Caco-2 (cell line): ENCODE measurements at regions not wholly inside any gene's neighbourhood (a gene's known extent, or its start where the extent isn't known, plus 50 kb on each side); places are given as distances from the start of the nearest gene placed in this dataset.

Experiments
- BruUV-seq: library from RNA; stranded (reverse); fragments of 400-500 nt; replicated peaks from 2 replicates; lab custom pipeline; 2021; lab: Mats Ljungman, UMichigan
- CTCF ChIA-PET: fragments of 300-600 bp; sonication (Branson Sonifier 250); formaldehyde crosslinking; loops from one replicate; lab custom pipeline; 2022; ENCODE audit warnings: antibody characterized with exemption; lab: Charles Lee
- POLR2A ChIA-PET: fragments of 300-600 bp; sonication (Branson Sonifier 250); formaldehyde crosslinking; loops from one replicate; lab custom pipeline; 2022; ENCODE audit warnings: antibody characterized with exemption; lab: Charles Lee
- DNase-seq, 2 experiments: peaks; one replicate each; pipeline versions ENCODE4 v3.0.0 to v3.0.0-alpha.2; 2020 to 2022
- H3K27me3 ChIP-seq: replicated peaks from 2 replicates; pipeline ENCODE4 v1.6.0; 2011; ENCODE audit warnings: low read length; ENCODE audit not compliant: control insufficient read depth, insufficient read depth
- H3K36me3 ChIP-seq: 2 replicates; pipeline ENCODE4 v1.5.1; 2011; ENCODE audit warnings: low read length; ENCODE audit not compliant: control insufficient read depth, insufficient read depth
- H3K4me1 ChIP-seq: fragments of 250-450 bp; sonication (Bioruptor Pico); 2 replicates; pipeline ENCODE4 v1.5.1; 2020; ENCODE audit warnings: mild to moderate bottlenecking
- H3K4me3 ChIP-seq: 2 replicates; pipeline ENCODE4 v1.5.1; 2011; ENCODE audit warnings: low read depth, mild to moderate bottlenecking, control low read depth, low read length
- H3K9me3 ChIP-seq: fragments of 250-450 bp; sonication (Bioruptor Pico); 2 replicates; pipeline ENCODE4 v1.5.1; 2020; ENCODE audit warnings: mild to moderate bottlenecking, moderate library complexity
- H3K27ac Mint-ChIP-seq: one replicate; pipeline ENCODE4 v1.8.0; 2022; ENCODE audit warnings: mixed read lengths; ENCODE audit not compliant: unreplicated experiment
- H3K27me3 Mint-ChIP-seq: one replicate; pipeline ENCODE4 v1.8.0; 2022; ENCODE audit warnings: mixed read lengths; ENCODE audit not compliant: insufficient read depth, unreplicated experiment
- H3K36me3 Mint-ChIP-seq: one replicate; pipeline ENCODE4 v1.8.0; 2022; ENCODE audit warnings: mild to moderate bottlenecking, mixed read lengths; ENCODE audit not compliant: insufficient read depth, unreplicated experiment
- H3K4me1 Mint-ChIP-seq: one replicate; pipeline ENCODE4 v1.8.0; 2022; ENCODE audit warnings: low read depth, mixed read lengths; ENCODE audit not compliant: unreplicated experiment
- H3K4me3 Mint-ChIP-seq: one replicate; pipeline ENCODE4 v1.8.0; 2022; ENCODE audit warnings: mild to moderate bottlenecking, moderate library complexity, mixed read lengths; ENCODE audit not compliant: unreplicated experiment
- H3K9me3 Mint-ChIP-seq: one replicate; pipeline ENCODE4 v1.8.0; 2022; ENCODE audit warnings: mixed read lengths; ENCODE audit not compliant: unreplicated experiment
- intact Hi-C: fragments of 100-400 bp; cut with micrococcal nuclease; formaldehyde crosslinking; loops from one replicate; pipeline ENCODE4 v1.10.0; 2022; ENCODE audit not compliant: unreplicated experiment
- TF ChIP-seq, protein P1 (sequence below), 2 experiments: fragments of 200-600 bp in 1 of 2; IDR thresholded peaks; 1 replicate in 1 of 2; 2 replicates in 1 of 2; pipeline versions ENCODE4 v1.5.1 to v1.8.0; 2011 to 2022; ENCODE audit warnings: antibody characterized with exemption in 1 of 2, control low read depth in 1 of 2, inconsistent platforms in 1 of 2, low read depth in 1 of 2, low read length in 1 of 2, mild to moderate bottlenecking in 1 of 2, moderate library complexity in 1 of 2; ENCODE audit not compliant: insufficient read depth in 1 of 2, severe bottlenecking in 1 of 2, unreplicated experiment in 1 of 2

DNA sequence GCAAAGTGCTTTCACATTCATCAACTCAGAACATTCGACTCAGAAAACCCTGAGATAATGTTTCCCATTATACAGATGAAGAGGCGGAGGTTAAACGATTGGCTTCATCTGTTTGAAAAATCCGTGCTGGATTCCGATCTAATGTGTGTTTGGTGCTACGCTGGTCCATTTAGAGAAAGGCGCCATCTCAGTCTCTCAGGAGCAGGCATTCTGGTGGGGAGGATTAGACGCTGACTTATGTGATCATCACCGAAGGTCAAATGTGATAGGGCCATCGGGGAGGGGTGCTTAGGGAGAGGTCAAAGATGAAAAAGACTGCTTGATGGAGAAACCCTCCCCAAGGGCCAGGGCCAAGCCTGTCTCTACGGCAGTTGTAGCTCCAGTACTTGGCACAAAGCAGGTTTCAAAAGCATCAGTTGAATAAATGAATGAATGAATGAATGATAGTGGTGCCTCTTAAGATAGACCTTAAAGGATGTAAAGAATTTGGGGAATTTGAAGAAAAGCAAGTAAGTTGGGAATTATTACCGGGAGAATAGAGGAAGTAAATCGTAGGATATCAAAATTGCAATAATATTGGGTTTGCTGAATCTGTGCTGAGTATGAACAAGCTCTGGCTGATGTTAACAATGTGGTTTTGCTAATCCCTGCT is 160.6 kb upstream of the SHB start:
- H3K4me3 Mint-ChIP-seq, result no peak overlapping the region
- intact Hi-C loops, result loop anchor here (5.0 kb wide), 1 partner anchor 67 kb away; no protein-coding TSS in a partner anchor
- DNase-seq, result no peak
- TF ChIP-seq, protein P1, sequence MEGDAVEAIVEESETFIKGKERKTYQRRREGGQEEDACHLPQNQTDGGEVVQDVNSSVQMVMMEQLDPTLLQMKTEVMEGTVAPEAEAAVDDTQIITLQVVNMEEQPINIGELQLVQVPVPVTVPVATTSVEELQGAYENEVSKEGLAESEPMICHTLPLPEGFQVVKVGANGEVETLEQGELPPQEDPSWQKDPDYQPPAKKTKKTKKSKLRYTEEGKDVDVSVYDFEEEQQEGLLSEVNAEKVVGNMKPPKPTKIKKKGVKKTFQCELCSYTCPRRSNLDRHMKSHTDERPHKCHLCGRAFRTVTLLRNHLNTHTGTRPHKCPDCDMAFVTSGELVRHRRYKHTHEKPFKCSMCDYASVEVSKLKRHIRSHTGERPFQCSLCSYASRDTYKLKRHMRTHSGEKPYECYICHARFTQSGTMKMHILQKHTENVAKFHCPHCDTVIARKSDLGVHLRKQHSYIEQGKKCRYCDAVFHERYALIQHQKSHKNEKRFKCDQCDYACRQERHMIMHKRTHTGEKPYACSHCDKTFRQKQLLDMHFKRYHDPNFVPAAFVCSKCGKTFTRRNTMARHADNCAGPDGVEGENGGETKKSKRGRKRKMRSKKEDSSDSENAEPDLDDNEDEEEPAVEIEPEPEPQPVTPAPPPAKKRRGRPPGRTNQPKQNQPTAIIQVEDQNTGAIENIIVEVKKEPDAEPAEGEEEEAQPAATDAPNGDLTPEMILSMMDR (IDR thresholded peaks at IDR 0.05; ENCODE audit: insufficient read depth in 1 of 2, low read depth in 1 of 2, low read length in 1 of 2, severe bottlenecking in 1 of 2, unreplicated experiment in 1 of 2), result no peak
- Histone ChIP-seq H3K27me3 (no peaks in the 10 kb centered on the region), H3K4me1 (peaks cover 55% of the 10 kb centered on the region), H3K4me3 (no peak overlapping the region), H3K36me3 (no peaks in the 10 kb centered on the region), H3K9me3 (no peaks in the 10 kb centered on the region)
- peaks cover 22% of the 10 kb centered on the region for H3K4me1 Mint-ChIP-seq
- ChIA-PET CTCF (no interaction called here), POLR2A (no interaction called here)
- H3K9me3 Mint-ChIP-seq, result no peaks in the 10 kb centered on the region
- BruUV-seq, result no TSS peak
- H3K27me3 Mint-ChIP-seq, result no peaks in the 10 kb centered on the region
- H3K27ac Mint-ChIP-seq, result no peak overlapping the region
- H3K36me3 Mint-ChIP-seq, result peaks cover 15% of the 10 kb centered on the region

DNA sequence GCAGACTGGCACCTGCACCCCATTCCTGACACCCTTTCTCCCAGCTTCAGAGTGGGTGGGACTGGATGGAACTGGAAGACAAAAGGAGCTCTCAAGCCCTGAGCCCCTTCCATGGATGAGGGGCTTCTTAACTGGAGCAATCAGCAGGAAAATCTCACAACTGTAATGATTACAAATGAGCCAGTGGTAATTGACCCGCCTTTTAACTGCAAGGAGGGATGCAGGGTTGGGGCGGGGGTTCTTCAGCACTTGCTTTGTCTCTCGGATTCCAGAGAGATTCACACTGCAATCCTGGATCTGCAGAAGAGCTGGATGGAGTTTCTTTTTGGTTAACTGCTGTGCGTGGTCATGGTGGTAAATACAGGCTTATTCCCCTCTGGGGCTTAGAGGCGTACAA is 160.1 kb upstream of the SHB start:
- BruUV-seq, result no TSS peak
- H3K27me3 Mint-ChIP-seq, result no peaks in the 10 kb centered on the region
- peaks cover 50% of the 10 kb centered on the region for H3K4me1 ChIP-seq
- H3K27me3 ChIP-seq, result no peaks in the 10 kb centered on the region
- POLR2A ChIA-PET, result no interaction called here
- H3K4me1 Mint-ChIP-seq, result peaks cover 20% of the 10 kb centered on the region
- no peak overlapping the region for H3K4me3 ChIP-seq
- H3K36me3 ChIP-seq, result no peaks in the 10 kb centered on the region
- H3K9me3 ChIP-seq, result no peaks in the 10 kb centered on the region
- no peak for DNase-seq
- TF ChIP-seq, protein P1 (IDR thresholded peaks at IDR 0.05; ENCODE audit: insufficient read depth in 1 of 2, low read depth in 1 of 2, low read length in 1 of 2, severe bottlenecking in 1 of 2, unreplicated experiment in 1 of 2), result no peak
- no peak overlapping the region for H3K27ac Mint-ChIP-seq
- peaks cover 15% of the 10 kb centered on the region for H3K36me3 Mint-ChIP-seq
- H3K9me3 Mint-ChIP-seq, result no peaks in the 10 kb centered on the region
- CTCF ChIA-PET, result no interaction called here
- intact Hi-C loops, result loop anchor here (5.0 kb wide), 1 partner anchor 67 kb away; no protein-coding TSS in a partner anchor
- no peak overlapping the region for H3K4me3 Mint-ChIP-seq

DNA sequence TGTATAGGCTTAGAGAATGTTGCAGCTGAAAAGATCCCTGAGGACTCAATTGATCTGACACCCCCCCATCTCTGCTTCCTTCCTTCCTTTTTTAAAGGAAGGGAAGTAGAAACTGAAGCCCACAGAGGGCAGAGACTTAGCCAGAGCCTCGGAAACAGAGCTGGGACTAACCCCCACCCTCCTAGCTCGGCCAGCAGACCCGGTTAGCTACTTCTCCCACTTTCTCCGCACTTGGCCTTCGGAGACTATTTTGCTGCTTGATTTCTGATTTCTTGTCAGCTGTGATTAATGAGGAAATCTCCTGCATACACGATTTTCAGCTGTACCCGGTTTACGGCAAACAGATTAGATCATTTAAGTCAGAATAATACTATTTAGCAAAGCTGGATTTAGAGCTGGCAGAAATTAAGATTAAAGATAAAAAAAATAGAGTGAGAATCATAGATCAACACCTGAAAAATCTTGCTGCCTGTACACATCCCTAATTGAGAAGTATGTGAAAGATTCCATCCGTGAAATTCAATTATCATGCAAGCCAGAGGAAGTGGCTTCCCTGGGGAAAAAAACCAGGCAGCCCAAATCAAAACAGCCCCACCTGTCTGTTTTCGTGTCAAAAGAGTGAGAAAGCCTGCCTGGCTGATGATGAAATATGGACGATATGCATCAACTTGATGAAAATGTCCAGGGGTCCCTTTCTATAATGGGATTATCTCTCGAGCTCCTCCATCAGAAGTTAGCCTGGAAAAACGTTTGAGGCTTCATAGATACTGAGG is 159.5 kb upstream of the SHB start:
- Mint-ChIP-seq H3K9me3 (no peaks in the 10 kb centered on the region), H3K27ac (peak overlapping the region; percentile 57), H3K4me3 (no peak overlapping the region), H3K4me1 (peaks cover 20% of the 10 kb centered on the region), H3K27me3 (no peaks in the 10 kb centered on the region), H3K36me3 (peaks cover 15% of the 10 kb centered on the region)
- Histone ChIP-seq H3K36me3 (no peaks in the 10 kb centered on the region), H3K27me3 (no peaks in the 10 kb centered on the region), H3K9me3 (no peaks in the 10 kb centered on the region), H3K4me1 (peaks cover 44% of the 10 kb centered on the region), H3K4me3 (no peak overlapping the region)
- ChIA-PET POLR2A (no interaction called here), CTCF (no interaction called here)
- no TSS peak for BruUV-seq
- no peak for DNase-seq
- TF ChIP-seq, protein P1 (IDR thresholded peaks at IDR 0.05; ENCODE audit: insufficient read depth in 1 of 2, low read depth in 1 of 2, low read length in 1 of 2, severe bottlenecking in 1 of 2, unreplicated experiment in 1 of 2), result no peak
- intact Hi-C loops, result loop anchor here (5.0 kb wide), 1 partner anchor 66 kb away; no protein-coding TSS in a partner anchor
